ENCODE measurements at regions not wholly inside any gene's neighbourhood (a gene's known extent, or its start where the extent isn't known, plus 50 kb on each side); places are given as distances from the start of the nearest gene placed in this dataset.

- Mint-ChIP-seq H3K4me1 (ENCODE audit: low read depth, unreplicated experiment) (no peaks in the 10 kb centered on the region), H3K4me3 (ENCODE audit: unreplicated experiment) (no peak overlapping the region), H3K36me3 (ENCODE audit: unreplicated experiment) (no peaks in the 10 kb centered on the region), H3K27ac (ENCODE audit: unreplicated experiment) (no peak overlapping the region), H3K9me3 (ENCODE audit: unreplicated experiment) (no peaks in the 10 kb centered on the region), H3K27me3 (ENCODE audit: unreplicated experiment) (no peaks in the 10 kb centered on the region)
- no peak for TF ChIP-seq CTCF (IDR thresholded peaks at IDR 0.05; ENCODE audit: partially characterized antibody, unreplicated experiment)
- no peak for DNase-seq
Observed at GRCh38 chr7:12800486-12800885, 113.1 kb downstream of the ARL4A start.

GRCh38 chr7:12801107-12801506 lies 113.7 kb downstream of the ARL4A start:
- Mint-ChIP-seq H3K4me1 (ENCODE audit: low read depth, unreplicated experiment) (no peaks in the 10 kb centered on the region), H3K27me3 (ENCODE audit: unreplicated experiment) (no peaks in the 10 kb centered on the region), H3K27ac (ENCODE audit: unreplicated experiment) (no peak overlapping the region), H3K36me3 (ENCODE audit: unreplicated experiment) (no peaks in the 10 kb centered on the region), H3K9me3 (ENCODE audit: unreplicated experiment) (no peaks in the 10 kb centered on the region), H3K4me3 (ENCODE audit: unreplicated experiment) (no peak overlapping the region)
- no peak for DNase-seq
- TF ChIP-seq CTCF (IDR thresholded peaks at IDR 0.05; ENCODE audit: partially characterized antibody, unreplicated experiment), result no peak

GRCh38 chr7:12802070-12802469 lies 114.6 kb downstream of the ARL4A start:
- TF ChIP-seq CTCF (IDR thresholded peaks at IDR 0.05; ENCODE audit: partially characterized antibody, unreplicated experiment), result no peak
- no peak for DNase-seq
- H3K9me3 Mint-ChIP-seq (ENCODE audit: unreplicated experiment), result no peaks in the 10 kb centered on the region
- H3K27ac Mint-ChIP-seq (ENCODE audit: unreplicated experiment), result no peak overlapping the region
- H3K4me1 Mint-ChIP-seq (ENCODE audit: low read depth, unreplicated experiment), result no peaks in the 10 kb centered on the region
- no peaks in the 10 kb centered on the region for H3K27me3 Mint-ChIP-seq (ENCODE audit: unreplicated experiment)
- no peaks in the 10 kb centered on the region for H3K36me3 Mint-ChIP-seq (ENCODE audit: unreplicated experiment)
- H3K4me3 Mint-ChIP-seq (ENCODE audit: unreplicated experiment), result no peak overlapping the region

GRCh38 chr7:12803542-12803941 lies 116.1 kb downstream of the ARL4A start:
- Mint-ChIP-seq H3K27me3 (ENCODE audit: unreplicated experiment) (no peaks in the 10 kb centered on the region), H3K4me3 (ENCODE audit: unreplicated experiment) (no peak overlapping the region), H3K27ac (ENCODE audit: unreplicated experiment) (no peak overlapping the region), H3K9me3 (ENCODE audit: unreplicated experiment) (no peaks in the 10 kb centered on the region), H3K36me3 (ENCODE audit: unreplicated experiment) (no peaks in the 10 kb centered on the region), H3K4me1 (ENCODE audit: low read depth, unreplicated experiment) (no peaks in the 10 kb centered on the region)
- no peak for DNase-seq
- TF ChIP-seq CTCF (IDR thresholded peaks at IDR 0.05; ENCODE audit: partially characterized antibody, unreplicated experiment), result no peak

- Mint-ChIP-seq H3K9me3 (ENCODE audit: unreplicated experiment) (no peaks in the 10 kb centered on the region), H3K36me3 (ENCODE audit: unreplicated experiment) (no peaks in the 10 kb centered on the region), H3K27me3 (ENCODE audit: unreplicated experiment) (no peaks in the 10 kb centered on the region), H3K27ac (ENCODE audit: unreplicated experiment) (no peak overlapping the region), H3K4me1 (ENCODE audit: low read depth, unreplicated experiment) (peaks cover 2% of the 10 kb centered on the region), H3K4me3 (ENCODE audit: unreplicated experiment) (no peak overlapping the region)
- DNase-seq, result no peak
- no peak for TF ChIP-seq CTCF (IDR thresholded peaks at IDR 0.05; ENCODE audit: partially characterized antibody, unreplicated experiment)
Observed at GRCh38 chr7:12805518-12805928, 118.1 kb downstream of the ARL4A start.
